GM18505 (cell line): ENCODE measurements at regions not wholly inside any gene's neighbourhood (a gene's known extent, or its start where the extent isn't known, plus 50 kb on each side); places are given as distances from the start of the nearest gene placed in this dataset.

Experiments
- ATAC-seq: cut with Tn5 transposase; IDR thresholded peaks from one replicate; pipeline ENCODE4 v1.9.1; 2021; ENCODE audit not compliant: unreplicated experiment
- POLR2A ChIP-seq: IDR thresholded peaks from 4 replicates; pipeline ENCODE4 v1.6.1; 2011; ENCODE audit warnings: borderline replicate concordance; ENCODE audit not compliant: insufficient read depth, insufficient read length; ENCODE audit errors: extremely low read depth

- no peak for ATAC-seq
Measured at GRCh38 chr11:127693686-127694085, 693.1 kb upstream of the KIRREL3 start.

GRCh38 chr11:127683321-127683720 lies 682.8 kb upstream of the KIRREL3 start:
- ATAC-seq = no peak
- no peak for TF ChIP-seq POLR2A

More at GRCh38 chr11:127693686-127694085, 693.1 kb upstream of the KIRREL3 start:
- TF ChIP-seq POLR2A = no peak

GRCh38 chr11:127679816-127680545 lies 679.4 kb upstream of the KIRREL3 start:
- ATAC-seq = no peak
- no peak for TF ChIP-seq POLR2A

- ATAC-seq = no peak
- no peak for TF ChIP-seq POLR2A
Measured at GRCh38 chr11:127678631-127679030, 678.1 kb upstream of the KIRREL3 start.

- TF ChIP-seq POLR2A = no peak
- ATAC-seq = no peak
Measured at GRCh38 chr11:127677660-127678425, 677.3 kb upstream of the KIRREL3 start.

GRCh38 chr11:127675581-127675980 lies 675.0 kb upstream of the KIRREL3 start:
- ATAC-seq = no peak
- no peak for TF ChIP-seq POLR2A

GRCh38 chr11:127674754-127675153 lies 674.2 kb upstream of the KIRREL3 start:
- no peak for ATAC-seq
- TF ChIP-seq POLR2A = no peak

- TF ChIP-seq POLR2A = no peak
- no peak for ATAC-seq
Measured at GRCh38 chr11:127670374-127671119, 670.0 kb upstream of the KIRREL3 start.

- no peak for ATAC-seq
- TF ChIP-seq POLR2A = no peak
Measured at GRCh38 chr11:127656116-127656836, 655.7 kb upstream of the KIRREL3 start.

GRCh38 chr11:127653076-127653475 lies 652.5 kb upstream of the KIRREL3 start:
- ATAC-seq = no peak
- no peak for TF ChIP-seq POLR2A

GRCh38 chr11:127651888-127652221 lies 651.3 kb upstream of the KIRREL3 start:
- TF ChIP-seq POLR2A = no peak
- no peak for ATAC-seq

GRCh38 chr11:127651175-127651887 lies 650.8 kb upstream of the KIRREL3 start:
- no peak for TF ChIP-seq POLR2A
- ATAC-seq = no peak
